ENCODE measurements at regions not wholly inside any gene's neighbourhood (a gene's known extent, or its start where the extent isn't known, plus 50 kb on each side); places are given as distances from the start of the nearest gene placed in this dataset.

GRCh38 chr5:104418056-104418455 is 855.5 kb upstream of the NUDT12 start:
- no peaks in the 10 kb centered on the region for H3K4me1 Mint-ChIP-seq
- H3K4me3 Mint-ChIP-seq: no peak overlapping the region
- no peak overlapping the region for H3K27ac Mint-ChIP-seq
- no peak for DNase-seq
- H3K36me3 Mint-ChIP-seq: no peaks in the 10 kb centered on the region
- no peaks in the 10 kb centered on the region for H3K27me3 Mint-ChIP-seq (ENCODE audit: low read depth in 3 of 3)
- peaks cover 6 to 40% (median 27%) of the 10 kb centered on the region in 6 donors for H3K9me3 Mint-ChIP-seq

- no peak overlapping the region for H3K27ac Mint-ChIP-seq
- H3K4me3 Mint-ChIP-seq: no peak overlapping the region
- peaks cover 5 to 42% (median 19%) of the 10 kb centered on the region in 6 donors for H3K9me3 Mint-ChIP-seq
- DNase-seq: no peak
- H3K4me1 Mint-ChIP-seq: no peaks in the 10 kb centered on the region
- peaks cover 0 to 2% (median 0%) of the 10 kb centered on the region in 3 donors for H3K27me3 Mint-ChIP-seq (ENCODE audit: low read depth in 3 of 3)
- H3K36me3 Mint-ChIP-seq: no peaks in the 10 kb centered on the region
Observed at GRCh38 chr5:104412649-104413240, 850.2 kb upstream of the NUDT12 start.

GRCh38 chr5:104400941-104401340 is 838.4 kb upstream of the NUDT12 start:
- no peak for DNase-seq
- peaks cover 0 to 2% (median 0%) of the 10 kb centered on the region in 3 donors for H3K27me3 Mint-ChIP-seq (ENCODE audit: low read depth in 3 of 3)
- no peak overlapping the region for H3K4me3 Mint-ChIP-seq
- peaks cover 8 to 45% (median 32%) of the 10 kb centered on the region in 6 donors for H3K9me3 Mint-ChIP-seq
- H3K36me3 Mint-ChIP-seq: no peaks in the 10 kb centered on the region
- H3K4me1 Mint-ChIP-seq: no peaks in the 10 kb centered on the region
- no peak overlapping the region for H3K27ac Mint-ChIP-seq

- Mint-ChIP-seq H3K36me3 (no peaks in the 10 kb centered on the region), H3K9me3 (peaks cover 11 to 47% (median 20%) of the 10 kb centered on the region in 6 donors), H3K27ac (no peak overlapping the region), H3K4me1 (no peaks in the 10 kb centered on the region), H3K27me3 (ENCODE audit: low read depth in 3 of 3) (peaks cover 0 to 4% (median 0%) of the 10 kb centered on the region in 3 donors), H3K4me3 (no peak overlapping the region)
- no peak for DNase-seq
Observed at GRCh38 chr5:104385906-104386305, 823.3 kb upstream of the NUDT12 start.

GRCh38 chr5:104375345-104375744 is 812.8 kb upstream of the NUDT12 start:
- Mint-ChIP-seq H3K36me3 (no peaks in the 10 kb centered on the region), H3K27me3 (ENCODE audit: low read depth in 3 of 3) (no peaks in the 10 kb centered on the region), H3K9me3 (peaks cover 7 to 33% (median 15%) of the 10 kb centered on the region in 6 donors), H3K4me1 (no peaks in the 10 kb centered on the region), H3K27ac (no peak overlapping the region), H3K4me3 (no peak overlapping the region)
- DNase-seq: no peak

- H3K9me3 Mint-ChIP-seq: peaks cover 9 to 36% (median 18%) of the 10 kb centered on the region in 6 donors
- no peak overlapping the region for H3K27ac Mint-ChIP-seq
- no peak for DNase-seq
- no peaks in the 10 kb centered on the region for H3K36me3 Mint-ChIP-seq
- no peaks in the 10 kb centered on the region for H3K27me3 Mint-ChIP-seq (ENCODE audit: low read depth in 3 of 3)
- no peak overlapping the region for H3K4me3 Mint-ChIP-seq
- no peaks in the 10 kb centered on the region for H3K4me1 Mint-ChIP-seq
Observed at GRCh38 chr5:104372796-104373195, 810.2 kb upstream of the NUDT12 start.

- no peaks in the 10 kb centered on the region for H3K36me3 Mint-ChIP-seq
- H3K4me3 Mint-ChIP-seq: no peak overlapping the region
- H3K9me3 Mint-ChIP-seq: peaks cover 6 to 39% (median 21%) of the 10 kb centered on the region in 6 donors
- no peak for DNase-seq
- no peaks in the 10 kb centered on the region for H3K27me3 Mint-ChIP-seq (ENCODE audit: low read depth in 3 of 3)
- H3K4me1 Mint-ChIP-seq: no peaks in the 10 kb centered on the region
- no peak overlapping the region for H3K27ac Mint-ChIP-seq
Observed at GRCh38 chr5:104372376-104372775, 809.8 kb upstream of the NUDT12 start.

- Mint-ChIP-seq H3K27me3 (ENCODE audit: low read depth in 3 of 3) (no peaks in the 10 kb centered on the region), H3K4me3 (no peak overlapping the region), H3K36me3 (no peaks in the 10 kb centered on the region), H3K4me1 (no peaks in the 10 kb centered on the region), H3K9me3 (peaks cover 6 to 53% (median 25%) of the 10 kb centered on the region in 6 donors), H3K27ac (no peak overlapping the region)
- DNase-seq: no peak
Observed at GRCh38 chr5:104370523-104370922, 807.9 kb upstream of the NUDT12 start.

GRCh38 chr5:104367978-104368377 is 805.4 kb upstream of the NUDT12 start:
- Mint-ChIP-seq H3K9me3 (peaks cover 11 to 51% (median 24%) of the 10 kb centered on the region in 6 donors), H3K4me1 (no peaks in the 10 kb centered on the region), H3K4me3 (no peak overlapping the region), H3K27me3 (ENCODE audit: low read depth in 3 of 3) (peaks cover 0 to 2% (median 0%) of the 10 kb centered on the region in 3 donors), H3K36me3 (no peaks in the 10 kb centered on the region), H3K27ac (no peak overlapping the region)
- no peak for DNase-seq

- Mint-ChIP-seq H3K27ac (no peak overlapping the region), H3K36me3 (no peaks in the 10 kb centered on the region), H3K27me3 (ENCODE audit: low read depth in 3 of 3) (peaks cover 0 to 2% (median 0%) of the 10 kb centered on the region in 3 donors), H3K4me1 (no peaks in the 10 kb centered on the region), H3K4me3 (no peak overlapping the region), H3K9me3 (peaks cover 7 to 37% (median 15%) of the 10 kb centered on the region in 6 donors)
- no peak for DNase-seq
Observed at GRCh38 chr5:104363567-104363966, 801.0 kb upstream of the NUDT12 start.

- no peak for DNase-seq
- H3K9me3 Mint-ChIP-seq: peaks cover 9 to 24% (median 11%) of the 10 kb centered on the region in 6 donors
- H3K4me1 Mint-ChIP-seq: no peaks in the 10 kb centered on the region
- no peak overlapping the region for H3K27ac Mint-ChIP-seq
- H3K27me3 Mint-ChIP-seq (ENCODE audit: low read depth in 3 of 3): peaks cover 0 to 2% (median 0%) of the 10 kb centered on the region in 3 donors
- H3K36me3 Mint-ChIP-seq: no peaks in the 10 kb centered on the region
- H3K4me3 Mint-ChIP-seq: no peak overlapping the region
Observed at GRCh38 chr5:104361932-104362331, 799.3 kb upstream of the NUDT12 start.

- H3K36me3 Mint-ChIP-seq: no peaks in the 10 kb centered on the region
- DNase-seq: no peak
Observed at GRCh38 chr5:104355350-104355749, 792.8 kb upstream of the NUDT12 start.

GRCh38 chr5:104353371-104353770 is 790.8 kb upstream of the NUDT12 start:
- Mint-ChIP-seq H3K4me3 (no peak overlapping the region), H3K27me3 (ENCODE audit: low read depth in 3 of 3) (no peaks in the 10 kb centered on the region), H3K9me3 (peaks cover under 1 to 13% (median 8%) of the 10 kb centered on the region in 6 donors), H3K4me1 (no peaks in the 10 kb centered on the region), H3K27ac (no peak overlapping the region), H3K36me3 (peaks cover 0 to 4% (median 0%) of the 10 kb centered on the region in 3 donors)
- DNase-seq: no peak

More at GRCh38 chr5:104355350-104355749, 792.8 kb upstream of the NUDT12 start:
- H3K27ac Mint-ChIP-seq: no peak overlapping the region
- H3K4me3 Mint-ChIP-seq: no peak overlapping the region
- H3K4me1 Mint-ChIP-seq: no peaks in the 10 kb centered on the region
- no peaks in the 10 kb centered on the region for H3K27me3 Mint-ChIP-seq (ENCODE audit: low read depth in 3 of 3)
- peaks cover 3 to 9% (median 6%) of the 10 kb centered on the region in 6 donors for H3K9me3 Mint-ChIP-seq

- DNase-seq: no peak
- no peak overlapping the region for H3K27ac Mint-ChIP-seq
- H3K36me3 Mint-ChIP-seq: peaks cover 0 to 4% (median 0%) of the 10 kb centered on the region in 3 donors
Observed at GRCh38 chr5:104352954-104353353, 790.4 kb upstream of the NUDT12 start.

More at GRCh38 chr5:104352954-104353353, 790.4 kb upstream of the NUDT12 start:
- peaks cover 0 to 14% (median 8%) of the 10 kb centered on the region in 6 donors for H3K9me3 Mint-ChIP-seq
- H3K27me3 Mint-ChIP-seq (ENCODE audit: low read depth in 3 of 3): no peaks in the 10 kb centered on the region
- no peak overlapping the region for H3K4me3 Mint-ChIP-seq
- no peaks in the 10 kb centered on the region for H3K4me1 Mint-ChIP-seq
